IMR-90 (cell line): ENCODE measurements at regions not wholly inside any gene's neighbourhood (a gene's known extent, or its start where the extent isn't known, plus 50 kb on each side); places are given as distances from the start of the nearest gene placed in this dataset.

ENCODE experiments used
- CHD1 ChIP-seq: IDR thresholded peaks from 2 replicates; pipeline ENCODE4 v1.6.1; 2012; ENCODE audit warnings: low read depth, low read length, improper control_type of control experiment
- CTCF ChIP-seq: conservative IDR thresholded peaks from 2 replicates; pipeline ENCODE4 v1.5.1; 2012; ENCODE audit warnings: mild to moderate bottlenecking, low read depth, low read length, improper control_type of control experiment
- NFE2L2 ChIP-seq: fragments of 150-350 bp; IDR thresholded peaks from 2 replicates; pipeline ENCODE4 v1.6.1; 2016; ENCODE audit warnings: low read depth, mild to moderate bottlenecking, low read length
- POLR2A ChIP-seq: IDR thresholded peaks from 2 replicates; pipeline ENCODE4 v1.6.1; 2012; ENCODE audit warnings: mild to moderate bottlenecking, low read depth, low read length
- RAD21 ChIP-seq: IDR thresholded peaks from 2 replicates; pipeline ENCODE4 v1.6.1; 2012; ENCODE audit warnings: low read length, improper control_type of control experiment
- RFX5 ChIP-seq: IDR thresholded peaks from 2 replicates; pipeline ENCODE4 v1.8.0; 2012; ENCODE audit warnings: low read depth, mild to moderate bottlenecking, low read length, moderate library complexity

DNA sequence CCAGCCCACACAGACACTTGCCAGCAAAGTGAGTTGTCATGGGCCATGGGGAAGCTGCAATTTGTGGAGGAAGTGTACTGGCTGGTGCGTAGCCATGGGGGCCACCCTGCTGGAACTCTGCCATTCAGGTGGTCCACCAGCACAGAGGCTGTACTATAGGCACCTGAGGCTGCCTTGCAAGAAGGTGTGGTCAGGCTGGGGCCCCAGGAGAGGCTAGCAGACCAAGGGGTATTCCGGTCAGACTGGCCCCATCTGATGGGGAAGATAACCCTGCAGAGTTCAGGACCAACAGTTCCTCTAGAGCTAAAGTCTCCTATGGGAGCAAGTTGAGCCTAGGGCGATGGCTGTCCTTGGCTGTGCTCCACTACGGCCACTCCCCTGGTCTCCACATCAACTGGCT is 136.1 kb downstream of the DCAF12L2 start:
- TF ChIP-seq RFX5 (no peak), CTCF (no peak), NFE2L2 (no peak), CHD1 (no peak), RAD21 (no peak), POLR2A (no peak)
